Tibial artery (tissue), 4 donors: ENCODE measurements at regions not wholly inside any gene's neighbourhood (a gene's known extent, or its start where the extent isn't known, plus 50 kb on each side); places are given as distances from the start of the nearest gene placed in this dataset.
A peak's percentile ranks its signal among the peaks of the same experiment; 100 is the strongest.

Source experiments
- DNase-seq, 2 donors: peaks; one replicate each; pipeline ENCODE4 v3.0.0-alpha.2; 2019
- H3K27ac ChIP-seq, 2 donors: fragments of 200-600 bp; sonication (generic) in 1 of 2; 1 replicate in 1 of 2; 2 replicates in 1 of 2; pipeline ENCODE4 v1.5.1; 2018 to 2019; ENCODE audit warnings: mild to moderate bottlenecking in 1 of 2
- H3K27me3 ChIP-seq, 2 donors: fragments of 200-600 bp; sonication (generic) in 1 of 2; one replicate each; pipeline versions ENCODE4 v1.5.1 to v1.6.0; 2016 to 2019
- H3K36me3 ChIP-seq, 3 donors: fragments of 200-600 bp; sonication (generic) in 2 of 3; one replicate each; pipeline ENCODE4 v1.5.1; 2016 to 2019; ENCODE audit warnings: mild to moderate bottlenecking in 2 of 3
- H3K4me1 ChIP-seq, 4 donors: fragments of 200-600 bp; sonication (generic) in 2 of 4; 1 replicate in 3 of 4; 2 replicates in 1 of 4; pipeline ENCODE4 v1.5.1; 2016 to 2019
- H3K4me3 ChIP-seq, 2 donors: fragments of 200-600 bp; sonication (generic) in 1 of 2; 1 replicate in 1 of 2; 2 replicates in 1 of 2; pipeline ENCODE4 v1.5.1; 2018 to 2019; ENCODE audit warnings: mild to moderate bottlenecking in 2 of 2
- H3K9me3 ChIP-seq, 3 donors: fragments of 200-600 bp; sonication (generic) in 1 of 3; one replicate each; pipeline ENCODE4 v1.5.1; 2016 to 2019
- CTCF ChIP-seq, 2 experiments: fragments of 200-600 bp in 1 of 2; fragments of 450-650 bp in 1 of 2; IDR thresholded peaks; one replicate each; pipeline ENCODE4 v1.5.1; 2017 to 2019; ENCODE audit warnings: antibody characterized with exemption in 2 of 2, mild to moderate bottlenecking in 1 of 2, moderate library complexity in 1 of 2
- intact Hi-C: fragments of 100-400 bp; cut with DNase I; formaldehyde crosslinking; loops from one replicate; pipeline ENCODE4 v1.15.0; 2023; ENCODE audit warnings: low total_unique reads

GRCh38 chr16:85312642-85313525 is 200.6 kb upstream of the CIBAR2 start:
- no peak for TF ChIP-seq CTCF (IDR thresholded peaks at IDR 0.05)
- H3K4me3 ChIP-seq, result no peak overlapping the region
- H3K4me1 ChIP-seq, result peaks cover 0 to 39% (median 31%) of the 10 kb centered on the region in 4 donors
- H3K27ac ChIP-seq, result peak overlapping the region; percentile 37 to 40
- intact Hi-C loops, result loop anchor here (10.0 kb wide), 1 partner anchor 242 kb away; no protein-coding TSS in a partner anchor
- no peaks in the 10 kb centered on the region for H3K36me3 ChIP-seq
- H3K27me3 ChIP-seq, result peaks cover 0 to 21% of the 10 kb centered on the region in 2 donors
- H3K9me3 ChIP-seq, result no peaks in the 10 kb centered on the region
- peak in 1 of 2 donors; percentile 69 for DNase-seq

- no peak for TF ChIP-seq CTCF (IDR thresholded peaks at IDR 0.05)
- H3K4me3 ChIP-seq, result no peak overlapping the region
- H3K9me3 ChIP-seq, result no peaks in the 10 kb centered on the region
- H3K27ac ChIP-seq, result peak overlapping the region; percentile 37 to 40
- no peaks in the 10 kb centered on the region for H3K36me3 ChIP-seq
- DNase-seq, result peak in 1 of 2 donors; percentile 74
- intact Hi-C loops, result loop anchor here (10.0 kb wide), 1 partner anchor 241 kb away; no protein-coding TSS in a partner anchor
- peaks cover 0 to 21% of the 10 kb centered on the region in 2 donors for H3K27me3 ChIP-seq
- peaks cover 0 to 39% (median 31%) of the 10 kb centered on the region in 4 donors for H3K4me1 ChIP-seq
Measured at GRCh38 chr16:85313526-85314301, 201.4 kb upstream of the CIBAR2 start.

GRCh38 chr16:85314512-85314971 is 202.3 kb upstream of the CIBAR2 start:
- DNase-seq, result no peak
- Histone ChIP-seq H3K36me3 (no peaks in the 10 kb centered on the region), H3K4me1 (peaks cover 0 to 39% (median 30%) of the 10 kb centered on the region in 4 donors), H3K4me3 (no peak overlapping the region), H3K27me3 (peaks cover 0 to 20% of the 10 kb centered on the region in 2 donors), H3K27ac (no peak overlapping the region), H3K9me3 (no peaks in the 10 kb centered on the region)
- TF ChIP-seq CTCF (IDR thresholded peaks at IDR 0.05), result no peak
- intact Hi-C loops, result loop anchor here (10.0 kb wide), 1 partner anchor 240 kb away; no protein-coding TSS in a partner anchor

GRCh38 chr16:85315866-85316265 is 203.6 kb upstream of the CIBAR2 start:
- H3K27me3 ChIP-seq, result peaks cover 0 to 8% of the 10 kb centered on the region in 2 donors
- no peak overlapping the region for H3K4me3 ChIP-seq
- H3K4me1 ChIP-seq, result peaks cover 0 to 39% (median 29%) of the 10 kb centered on the region in 4 donors
- no peaks in the 10 kb centered on the region for H3K9me3 ChIP-seq
- intact Hi-C loops, result loop anchor here (10.0 kb wide), 1 partner anchor 239 kb away; no protein-coding TSS in a partner anchor
- TF ChIP-seq CTCF (IDR thresholded peaks at IDR 0.05), result no peak
- no peak overlapping the region for H3K27ac ChIP-seq
- H3K36me3 ChIP-seq, result no peaks in the 10 kb centered on the region
- DNase-seq, result no peak

- Histone ChIP-seq H3K9me3 (no peaks in the 10 kb centered on the region), H3K27ac (peak overlapping the region in 1 of 2 donors; percentile 14), H3K36me3 (no peaks in the 10 kb centered on the region), H3K4me1 (peaks cover 0 to 40% (median 29%) of the 10 kb centered on the region in 4 donors), H3K27me3 (peaks cover 0 to 4% of the 10 kb centered on the region in 2 donors), H3K4me3 (no peak overlapping the region)
- intact Hi-C loops, result loop anchor here (10.0 kb wide), 1 partner anchor 238 kb away; no protein-coding TSS in a partner anchor
- TF ChIP-seq CTCF (IDR thresholded peaks at IDR 0.05), result peak; percentile 82
- DNase-seq, result peak in 1 of 2 donors; percentile 77
Measured at GRCh38 chr16:85316321-85316919, 204.1 kb upstream of the CIBAR2 start.
